ENCODE measurements at regions not wholly inside any gene's neighbourhood (a gene's known extent, or its start where the extent isn't known, plus 50 kb on each side); places are given as distances from the start of the nearest gene placed in this dataset.

- DNase-seq (ENCODE audit: low spot score in 2 of 2) = no peak
- no peak for TF ChIP-seq POLR2A (IDR thresholded peaks at IDR 0.05)
- no peak for TF ChIP-seq CTCF (IDR thresholded peaks at IDR 0.05)
- H3K4me3 ChIP-seq (ENCODE audit: low read depth, poor library complexity, severe bottlenecking) = no peak overlapping the region
- intact Hi-C loops (cut with DNase I; ENCODE audit: low total_unique reads) = no loop called here
- 18 to 32% methylated on average over 3 of the region's 3 CpGs for WGBS, 2 donors
Measured at GRCh38 chr9:82128011-82128696, 139.6 kb downstream of the SPATA31D1 start.

GRCh38 chr9:82129708-82130107 lies 141.1 kb downstream of the SPATA31D1 start:
- TF ChIP-seq POLR2A (IDR thresholded peaks at IDR 0.05) = no peak
- no peak for TF ChIP-seq CTCF (IDR thresholded peaks at IDR 0.05)
- 89 to 93% methylated on average over 3 of the region's 3 CpGs for WGBS, 2 donors
- intact Hi-C loops (cut with DNase I; ENCODE audit: low total_unique reads) = no loop called here
- H3K4me3 ChIP-seq (ENCODE audit: low read depth, poor library complexity, severe bottlenecking) = no peak overlapping the region
- no peak for DNase-seq (ENCODE audit: low spot score in 2 of 2)

GRCh38 chr9:82130331-82131042 lies 141.9 kb downstream of the SPATA31D1 start:
- TF ChIP-seq POLR2A (IDR thresholded peaks at IDR 0.05) (no peak), CTCF (IDR thresholded peaks at IDR 0.05) (no peak)
- no peak overlapping the region for H3K4me3 ChIP-seq (ENCODE audit: low read depth, poor library complexity, severe bottlenecking)
- intact Hi-C loops (cut with DNase I; ENCODE audit: low total_unique reads) = no loop called here
- no peak for DNase-seq (ENCODE audit: low spot score in 2 of 2)
- 94% methylated on average over 13 of the region's 13 CpGs for WGBS, 2 donors

- intact Hi-C loops (cut with DNase I; ENCODE audit: low total_unique reads) = no loop called here
- 96 to 100% methylated on average over 3 to 6 of the region's 9 CpGs for WGBS, 2 donors
- no peak for DNase-seq (ENCODE audit: low spot score in 2 of 2)
- TF ChIP-seq CTCF (IDR thresholded peaks at IDR 0.05) (no peak), POLR2A (IDR thresholded peaks at IDR 0.05) (no peak)
- H3K4me3 ChIP-seq (ENCODE audit: low read depth, poor library complexity, severe bottlenecking) = no peak overlapping the region
Measured at GRCh38 chr9:82131072-82131471, 142.5 kb downstream of the SPATA31D1 start.

GRCh38 chr9:82132024-82132423 lies 143.5 kb downstream of the SPATA31D1 start:
- 100% methylated on average over 1 of the region's 1 CpG for WGBS, 2 donors
- DNase-seq (ENCODE audit: low spot score in 2 of 2) = no peak
- no peak for TF ChIP-seq POLR2A (IDR thresholded peaks at IDR 0.05)
- TF ChIP-seq CTCF (IDR thresholded peaks at IDR 0.05) = no peak
- intact Hi-C loops (cut with DNase I; ENCODE audit: low total_unique reads) = no loop called here
- H3K4me3 ChIP-seq (ENCODE audit: low read depth, poor library complexity, severe bottlenecking) = no peak overlapping the region

All from lower leg skin (tissue), 4 donors.